AG10803 (cell line): ENCODE measurements at regions not wholly inside any gene's neighbourhood (a gene's known extent, or its start where the extent isn't known, plus 50 kb on each side); places are given as distances from the start of the nearest gene placed in this dataset.
"Not testable (repeated sequence)": the region's sequence is repeated elsewhere in the genome, so short reads cannot be mapped to it uniquely, and the experiment has no call there.

Experiments
- DNase-seq: peaks from one replicate; pipeline ENCODE4 v3.0.0; 2010; ENCODE audit warnings: low read depth
- H3K4me3 ChIP-seq: 2 replicates; pipeline ENCODE4 v1.5.1; 2011; ENCODE audit warnings: mild to moderate bottlenecking, low read length, control low read depth
- CTCF ChIP-seq: conservative IDR thresholded peaks from 2 replicates; pipeline ENCODE4 v1.5.1; 2011; ENCODE audit warnings: mild to moderate bottlenecking, low read length, control low read depth, inconsistent platforms

GRCh38 chr16:51986717-51987116 lies 560.2 kb downstream of the TOX3 start:
- no peak for DNase-seq
- no peak overlapping the region for H3K4me3 ChIP-seq
- no peak for TF ChIP-seq CTCF

GRCh38 chr16:51986301-51986700 lies 560.6 kb downstream of the TOX3 start:
- TF ChIP-seq CTCF, result no peak
- H3K4me3 ChIP-seq, result no peak overlapping the region
- no peak for DNase-seq

- no peak for DNase-seq
- no peak for TF ChIP-seq CTCF
- no peak overlapping the region for H3K4me3 ChIP-seq
Observed at GRCh38 chr16:51985126-51985525, 561.8 kb downstream of the TOX3 start.

- no peak for TF ChIP-seq CTCF
- DNase-seq, result no peak
- no peak overlapping the region for H3K4me3 ChIP-seq
Observed at GRCh38 chr16:51984395-51984794, 562.5 kb downstream of the TOX3 start.

- peak; percentile 71 for DNase-seq
Observed at GRCh38 chr16:51982715-51983680, 563.9 kb downstream of the TOX3 start.

GRCh38 chr16:51981725-51982124 lies 565.2 kb downstream of the TOX3 start:
- H3K4me3 ChIP-seq, result no peak overlapping the region
- TF ChIP-seq CTCF, result no peak
- DNase-seq, result no peak

More at GRCh38 chr16:51982715-51983680, 563.9 kb downstream of the TOX3 start:
- H3K4me3 ChIP-seq, result no peak overlapping the region
- peak; percentile 82 for TF ChIP-seq CTCF

- DNase-seq, result not testable (repeated sequence)
Observed at GRCh38 chr16:51977506-51977905, 569.4 kb downstream of the TOX3 start.

More at GRCh38 chr16:51977506-51977905, 569.4 kb downstream of the TOX3 start:
- H3K4me3 ChIP-seq, result not testable (repeated sequence)
